GM23338 (cell line): ENCODE measurements at regions not wholly inside any gene's neighbourhood (a gene's known extent, or its start where the extent isn't known, plus 50 kb on each side); places are given as distances from the start of the nearest gene placed in this dataset.

ENCODE experiments used
- EZH2phosphoT487 ChIP-seq: fragments of 200-600 bp; sonication (generic); IDR thresholded peaks from one replicate; pipeline ENCODE4 v1.8.1; 2018; ENCODE audit warnings: antibody characterized with exemption; ENCODE audit not compliant: unreplicated experiment
- POLR2AphosphoS5 ChIP-seq: IDR thresholded peaks from 2 replicates; pipeline ENCODE4 v1.6.1; 2016; ENCODE audit warnings: antibody characterized with exemption, low read depth
- TF ChIP-seq, protein P1 (sequence below), 2 experiments: fragments of 200-600 bp in 1 of 2; sonication (generic) in 1 of 2; conservative IDR thresholded peaks; 2 replicates each; pipeline versions ENCODE4 v1.5.1 to v1.6.1; 2016 to 2017; ENCODE audit warnings: antibody characterized with exemption in 2 of 2, low read depth in 2 of 2, mild to moderate bottlenecking in 2 of 2, moderate library complexity in 1 of 2
- TF ChIP-seq, protein P2 (sequence below): IDR thresholded peaks from one replicate; pipeline ENCODE4 v1.6.1; 2018; ENCODE audit warnings: antibody characterized with exemption; ENCODE audit not compliant: unreplicated experiment
- TF ChIP-seq, protein P3 (sequence below): IDR thresholded peaks from 2 replicates; pipeline ENCODE4 v1.6.1; 2016; ENCODE audit warnings: antibody characterized with exemption

DNA sequence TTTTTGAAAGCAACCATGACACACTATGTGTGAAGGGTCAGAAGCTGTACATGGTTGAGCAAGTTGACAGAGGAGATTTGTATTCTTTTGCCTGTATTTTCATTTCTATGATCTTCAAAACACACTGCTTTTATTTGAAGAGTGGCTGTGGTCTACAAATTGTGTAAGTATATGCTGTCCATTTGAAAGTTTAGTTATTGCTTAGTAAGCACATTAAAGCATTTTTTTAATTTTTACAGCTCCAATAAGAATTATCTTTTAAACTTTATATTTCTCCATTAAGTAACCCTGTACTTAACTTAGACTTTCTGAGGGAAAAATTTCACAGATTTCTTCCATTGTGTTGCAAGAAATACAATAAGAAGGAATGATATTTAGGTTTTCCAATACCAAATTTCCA is 915.2 kb downstream of the SLC6A15 start:
- TF ChIP-seq, protein P1, sequence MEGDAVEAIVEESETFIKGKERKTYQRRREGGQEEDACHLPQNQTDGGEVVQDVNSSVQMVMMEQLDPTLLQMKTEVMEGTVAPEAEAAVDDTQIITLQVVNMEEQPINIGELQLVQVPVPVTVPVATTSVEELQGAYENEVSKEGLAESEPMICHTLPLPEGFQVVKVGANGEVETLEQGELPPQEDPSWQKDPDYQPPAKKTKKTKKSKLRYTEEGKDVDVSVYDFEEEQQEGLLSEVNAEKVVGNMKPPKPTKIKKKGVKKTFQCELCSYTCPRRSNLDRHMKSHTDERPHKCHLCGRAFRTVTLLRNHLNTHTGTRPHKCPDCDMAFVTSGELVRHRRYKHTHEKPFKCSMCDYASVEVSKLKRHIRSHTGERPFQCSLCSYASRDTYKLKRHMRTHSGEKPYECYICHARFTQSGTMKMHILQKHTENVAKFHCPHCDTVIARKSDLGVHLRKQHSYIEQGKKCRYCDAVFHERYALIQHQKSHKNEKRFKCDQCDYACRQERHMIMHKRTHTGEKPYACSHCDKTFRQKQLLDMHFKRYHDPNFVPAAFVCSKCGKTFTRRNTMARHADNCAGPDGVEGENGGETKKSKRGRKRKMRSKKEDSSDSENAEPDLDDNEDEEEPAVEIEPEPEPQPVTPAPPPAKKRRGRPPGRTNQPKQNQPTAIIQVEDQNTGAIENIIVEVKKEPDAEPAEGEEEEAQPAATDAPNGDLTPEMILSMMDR (conservative IDR thresholded peaks at IDR 0.05; ENCODE audit: low read depth in 2 of 2), result no peak
- TF ChIP-seq, protein P2, sequence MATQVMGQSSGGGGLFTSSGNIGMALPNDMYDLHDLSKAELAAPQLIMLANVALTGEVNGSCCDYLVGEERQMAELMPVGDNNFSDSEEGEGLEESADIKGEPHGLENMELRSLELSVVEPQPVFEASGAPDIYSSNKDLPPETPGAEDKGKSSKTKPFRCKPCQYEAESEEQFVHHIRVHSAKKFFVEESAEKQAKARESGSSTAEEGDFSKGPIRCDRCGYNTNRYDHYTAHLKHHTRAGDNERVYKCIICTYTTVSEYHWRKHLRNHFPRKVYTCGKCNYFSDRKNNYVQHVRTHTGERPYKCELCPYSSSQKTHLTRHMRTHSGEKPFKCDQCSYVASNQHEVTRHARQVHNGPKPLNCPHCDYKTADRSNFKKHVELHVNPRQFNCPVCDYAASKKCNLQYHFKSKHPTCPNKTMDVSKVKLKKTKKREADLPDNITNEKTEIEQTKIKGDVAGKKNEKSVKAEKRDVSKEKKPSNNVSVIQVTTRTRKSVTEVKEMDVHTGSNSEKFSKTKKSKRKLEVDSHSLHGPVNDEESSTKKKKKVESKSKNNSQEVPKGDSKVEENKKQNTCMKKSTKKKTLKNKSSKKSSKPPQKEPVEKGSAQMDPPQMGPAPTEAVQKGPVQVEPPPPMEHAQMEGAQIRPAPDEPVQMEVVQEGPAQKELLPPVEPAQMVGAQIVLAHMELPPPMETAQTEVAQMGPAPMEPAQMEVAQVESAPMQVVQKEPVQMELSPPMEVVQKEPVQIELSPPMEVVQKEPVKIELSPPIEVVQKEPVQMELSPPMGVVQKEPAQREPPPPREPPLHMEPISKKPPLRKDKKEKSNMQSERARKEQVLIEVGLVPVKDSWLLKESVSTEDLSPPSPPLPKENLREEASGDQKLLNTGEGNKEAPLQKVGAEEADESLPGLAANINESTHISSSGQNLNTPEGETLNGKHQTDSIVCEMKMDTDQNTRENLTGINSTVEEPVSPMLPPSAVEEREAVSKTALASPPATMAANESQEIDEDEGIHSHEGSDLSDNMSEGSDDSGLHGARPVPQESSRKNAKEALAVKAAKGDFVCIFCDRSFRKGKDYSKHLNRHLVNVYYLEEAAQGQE, result no peak
- TF ChIP-seq EZH2phosphoT487 (no peak), POLR2AphosphoS5 (no peak)
- TF ChIP-seq, protein P3, sequence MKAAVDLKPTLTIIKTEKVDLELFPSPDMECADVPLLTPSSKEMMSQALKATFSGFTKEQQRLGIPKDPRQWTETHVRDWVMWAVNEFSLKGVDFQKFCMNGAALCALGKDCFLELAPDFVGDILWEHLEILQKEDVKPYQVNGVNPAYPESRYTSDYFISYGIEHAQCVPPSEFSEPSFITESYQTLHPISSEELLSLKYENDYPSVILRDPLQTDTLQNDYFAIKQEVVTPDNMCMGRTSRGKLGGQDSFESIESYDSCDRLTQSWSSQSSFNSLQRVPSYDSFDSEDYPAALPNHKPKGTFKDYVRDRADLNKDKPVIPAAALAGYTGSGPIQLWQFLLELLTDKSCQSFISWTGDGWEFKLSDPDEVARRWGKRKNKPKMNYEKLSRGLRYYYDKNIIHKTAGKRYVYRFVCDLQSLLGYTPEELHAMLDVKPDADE, result no peak
